GM18868 (cell line): ENCODE measurements at regions not wholly inside any gene's neighbourhood (a gene's known extent, or its start where the extent isn't known, plus 50 kb on each side); places are given as distances from the start of the nearest gene placed in this dataset.

ENCODE experiments used
- ATAC-seq: cut with Tn5 transposase; IDR thresholded peaks from one replicate; pipeline ENCODE4 v1.9.1; 2021; ENCODE audit warnings: mild to moderate bottlenecking, moderate library complexity; ENCODE audit not compliant: unreplicated experiment

DNA sequence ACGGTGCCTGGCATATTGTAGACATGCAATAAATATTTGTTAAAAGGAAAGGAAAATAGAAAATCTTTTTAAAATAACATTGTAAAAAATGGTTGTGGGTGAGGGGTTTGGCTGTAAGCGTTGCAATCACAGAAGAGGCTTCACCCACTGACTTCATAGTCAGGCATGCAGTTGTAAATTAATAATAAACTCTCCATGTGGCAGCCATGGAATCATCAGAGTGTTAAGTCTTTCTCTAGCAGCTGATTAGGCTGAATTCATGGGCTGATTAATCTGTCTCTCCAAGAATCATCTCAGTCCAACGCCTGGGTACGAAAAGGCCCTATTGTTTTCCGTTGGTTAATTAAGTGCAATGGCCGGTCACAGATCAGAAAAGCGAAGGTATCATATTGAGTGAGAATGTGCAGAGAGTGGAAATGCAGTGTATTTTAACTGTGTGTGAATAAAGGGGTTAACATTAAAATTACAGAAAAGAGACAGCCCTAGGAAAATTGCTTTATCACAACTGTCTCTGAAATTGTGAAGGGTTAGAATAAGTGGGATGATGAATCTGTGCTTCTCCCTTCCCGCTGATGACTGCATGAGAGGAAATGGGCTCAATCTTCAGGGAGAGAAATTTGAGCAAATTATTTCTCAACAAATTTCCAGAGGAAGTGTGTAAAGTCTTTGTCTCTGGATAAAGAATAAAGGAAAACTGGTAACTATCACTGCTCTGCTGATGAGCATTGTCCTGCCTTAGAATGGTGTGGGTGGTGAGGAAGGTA, 269.0 kb downstream of the FAM76B start:
- ATAC-seq = no peak

DNA sequence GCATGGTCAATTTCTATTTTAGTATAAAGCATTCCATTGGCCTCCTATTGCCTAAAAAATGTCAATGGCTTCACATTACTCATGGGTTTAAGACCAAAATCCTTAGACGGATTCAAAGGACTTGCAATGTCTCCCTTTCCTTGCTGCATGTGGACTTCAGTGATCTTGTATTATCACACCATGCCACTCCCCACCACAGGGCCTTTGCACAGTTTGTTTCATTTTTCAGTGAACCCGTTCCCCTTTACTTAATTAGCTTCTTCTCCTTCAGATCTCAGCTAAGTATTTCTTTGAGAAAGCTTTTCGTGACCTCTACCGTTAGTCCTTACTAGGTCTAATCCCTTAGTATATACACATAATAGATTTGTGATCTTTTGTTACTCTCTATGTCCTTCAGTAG, 269.7 kb downstream of the FAM76B start:
- ATAC-seq = no peak

DNA sequence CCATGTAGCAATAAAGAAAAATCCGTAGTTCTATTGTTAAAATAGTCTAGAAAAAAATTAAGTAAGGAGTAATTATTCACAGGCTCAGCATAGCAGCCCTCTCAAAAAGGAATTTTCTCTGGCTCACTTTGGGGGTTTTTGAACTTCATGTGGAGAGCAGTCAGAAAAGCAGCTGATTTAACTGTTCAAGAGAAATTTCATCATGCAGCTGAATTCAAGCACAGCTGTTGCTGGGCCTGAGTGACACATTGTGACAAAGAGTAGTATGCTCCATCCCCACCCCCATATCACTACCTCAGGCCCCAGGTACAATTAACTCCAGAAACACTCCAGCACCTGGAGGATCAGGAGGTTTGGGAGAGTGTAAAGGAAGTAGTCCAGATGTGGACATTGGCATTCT, 272.1 kb downstream of the FAM76B start:
- no peak for ATAC-seq

DNA sequence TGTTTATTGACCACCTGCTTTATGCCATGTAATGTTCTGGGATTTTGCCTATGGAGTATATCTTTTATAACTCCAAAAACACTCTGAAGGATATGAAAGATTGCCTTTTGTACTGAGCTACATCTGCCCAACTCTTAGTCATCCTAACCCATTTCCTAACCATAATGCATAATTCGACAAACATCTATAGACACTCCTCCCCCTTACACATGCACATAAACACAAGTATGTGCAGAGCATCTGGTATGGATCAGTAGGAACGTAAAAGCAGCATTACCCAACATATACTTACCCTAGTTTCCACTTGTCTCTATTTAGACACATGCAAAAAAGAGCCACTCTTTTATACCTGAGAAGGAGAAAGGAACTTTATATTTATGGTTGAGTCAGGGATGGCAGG, 272.8 kb downstream of the FAM76B start:
- ATAC-seq = no peak

DNA sequence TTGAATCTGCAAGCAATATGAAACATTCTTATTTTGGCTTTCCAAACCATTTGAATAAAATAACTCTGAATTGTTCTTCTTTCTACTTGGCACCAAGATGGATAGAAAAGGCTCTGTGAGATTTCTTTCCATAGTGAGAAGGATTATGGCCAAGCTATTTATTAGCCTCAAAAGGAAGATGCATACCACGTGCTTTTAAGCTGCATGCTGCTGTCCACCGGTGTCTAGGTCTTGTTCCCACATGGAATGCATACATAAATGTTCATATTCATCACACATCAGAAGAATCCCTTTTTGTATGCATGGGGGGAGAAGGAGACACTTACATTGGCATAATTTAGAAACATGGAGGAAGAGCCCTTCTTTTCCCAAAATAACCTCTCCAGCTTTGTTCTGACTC, 273.4 kb downstream of the FAM76B start:
- ATAC-seq = no peak

DNA sequence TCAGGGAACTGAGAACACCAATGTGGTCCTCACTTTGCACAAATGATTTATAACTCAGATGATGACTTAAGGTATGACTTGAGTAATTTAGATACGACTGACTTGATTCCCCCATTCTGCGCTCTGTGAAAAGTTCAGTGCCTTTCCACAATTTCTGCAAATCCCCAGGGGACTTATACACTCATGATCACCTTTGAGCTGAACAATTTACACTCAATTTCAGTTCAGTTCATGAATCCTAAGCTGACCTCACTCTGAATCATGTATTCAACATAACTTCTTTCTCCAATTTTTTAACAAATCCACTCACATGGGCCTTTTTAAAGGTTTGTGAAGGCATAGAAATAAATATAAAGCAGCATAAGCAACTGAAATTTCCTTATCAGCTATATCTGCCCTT, 274.2 kb downstream of the FAM76B start:
- no peak for ATAC-seq

DNA sequence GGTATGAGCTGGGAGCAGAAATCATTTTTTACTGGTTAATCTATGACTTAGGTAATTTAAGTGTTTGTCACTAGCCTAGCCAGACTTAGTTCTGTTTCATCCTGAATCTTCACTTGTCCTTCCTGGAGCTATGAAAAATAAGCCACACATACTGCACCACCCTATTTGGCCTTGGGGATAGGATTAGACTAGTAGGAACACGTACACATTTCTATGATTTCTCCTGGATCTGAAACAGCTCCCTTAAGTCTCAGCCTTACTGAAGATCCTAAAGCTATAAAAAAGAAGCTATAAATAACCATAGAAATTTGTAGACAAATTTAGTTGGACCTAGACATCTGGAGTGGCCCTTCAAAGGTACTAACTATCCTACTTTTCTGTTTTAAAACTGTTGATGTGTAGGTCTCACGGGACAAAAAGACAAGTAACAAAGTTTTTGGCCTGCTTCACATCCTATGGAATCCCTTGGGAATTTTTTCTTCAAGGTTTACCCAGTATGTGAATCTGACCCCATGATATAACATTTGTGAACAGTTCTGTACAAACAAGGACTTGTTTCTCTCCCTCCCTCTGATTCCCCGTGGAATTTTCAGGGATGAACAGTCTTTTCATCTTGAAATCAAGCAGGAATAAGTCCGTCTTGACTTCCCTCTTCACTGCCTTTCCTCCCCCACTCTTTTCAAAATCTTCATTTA, 275.0 kb downstream of the FAM76B start:
- no peak for ATAC-seq

DNA sequence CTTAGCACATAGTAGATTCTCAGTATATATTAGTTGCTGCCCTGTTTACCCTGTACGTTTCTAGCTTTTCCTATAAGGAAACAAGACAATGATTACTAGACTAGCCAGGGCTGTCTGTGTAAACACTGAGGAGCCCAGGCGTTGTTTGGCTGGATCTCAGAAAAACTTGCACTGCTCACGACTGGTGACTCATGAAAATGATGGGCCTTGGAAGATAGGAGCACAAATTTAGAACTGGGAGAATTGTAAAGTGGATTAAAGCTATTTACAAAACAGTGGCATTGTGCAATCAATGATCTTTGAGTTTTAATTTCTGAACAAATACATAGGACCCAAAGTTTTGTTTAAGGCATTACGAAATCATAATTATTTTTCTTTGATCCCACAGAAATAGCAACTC, 276.9 kb downstream of the FAM76B start:
- no peak for ATAC-seq

DNA sequence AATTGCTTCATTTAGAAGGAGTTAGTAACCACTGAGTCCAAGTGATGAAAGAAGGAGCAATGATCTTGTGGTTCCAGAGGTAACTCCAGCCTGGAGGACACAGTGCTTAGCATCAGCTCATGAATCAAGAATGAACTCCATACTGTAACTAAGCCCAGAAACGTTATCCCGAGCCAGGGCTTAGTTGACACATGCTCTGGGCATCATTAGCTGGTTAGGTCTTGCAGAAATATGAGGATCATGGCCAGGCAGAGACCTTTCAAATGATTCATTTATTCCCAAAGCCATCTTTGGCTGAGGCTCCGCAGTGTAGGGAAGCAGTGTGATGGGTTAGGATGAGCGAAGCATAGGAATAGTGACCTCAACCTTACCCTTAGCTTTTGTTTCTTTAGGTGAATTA, 277.4 kb downstream of the FAM76B start:
- ATAC-seq = no peak

DNA sequence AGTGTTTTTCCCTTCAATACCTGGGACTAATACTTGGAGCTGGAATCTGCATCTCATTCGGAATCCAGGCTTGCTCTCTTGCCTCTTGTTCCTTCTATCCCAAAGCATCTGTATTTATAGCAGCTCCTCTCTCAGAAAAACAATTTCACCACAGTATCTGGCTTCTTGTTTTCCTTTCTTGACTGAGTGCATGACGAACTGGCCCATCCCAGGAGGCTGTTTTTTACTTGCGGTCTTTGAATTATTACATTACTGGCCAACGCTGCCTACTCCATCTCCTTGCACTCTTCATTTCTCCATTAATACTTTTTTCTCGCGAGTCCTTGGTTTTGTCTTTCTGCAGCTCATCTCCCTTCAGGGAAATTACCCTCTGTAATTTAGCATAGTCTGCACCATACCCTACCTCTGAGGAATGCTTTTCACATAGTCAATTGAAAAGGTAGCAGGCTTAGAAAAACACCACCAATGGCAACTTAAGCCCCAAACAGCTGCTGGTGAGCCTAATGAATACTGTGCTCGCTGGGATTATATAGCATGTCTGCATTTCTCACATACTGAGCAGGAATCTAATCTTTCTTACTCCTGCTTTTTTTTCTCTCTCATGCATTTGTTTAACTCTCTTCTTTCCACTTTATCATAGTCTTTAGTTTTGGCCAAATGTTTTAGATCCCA, 277.4 kb upstream of the SESN3 start:
- ATAC-seq = no peak

DNA sequence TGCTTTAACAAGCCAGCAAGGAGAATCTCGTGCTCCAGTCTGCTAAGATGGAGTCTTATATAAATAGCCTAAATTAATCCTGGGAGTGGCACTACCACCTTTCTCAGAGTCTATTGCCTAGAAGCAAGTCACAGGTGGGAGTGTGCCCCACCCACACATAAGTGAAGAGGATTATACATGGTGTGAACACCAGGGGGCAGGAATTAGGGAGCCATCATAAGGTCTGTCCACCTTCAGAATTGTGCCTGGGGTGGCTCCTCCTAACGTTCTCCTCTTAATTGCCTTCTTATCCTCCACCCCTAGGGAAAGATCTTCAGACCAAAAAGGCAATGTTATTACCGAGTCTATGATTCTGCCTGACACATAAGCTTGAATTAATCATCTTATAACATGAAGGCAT, 276.8 kb upstream of the SESN3 start:
- ATAC-seq = no peak

DNA sequence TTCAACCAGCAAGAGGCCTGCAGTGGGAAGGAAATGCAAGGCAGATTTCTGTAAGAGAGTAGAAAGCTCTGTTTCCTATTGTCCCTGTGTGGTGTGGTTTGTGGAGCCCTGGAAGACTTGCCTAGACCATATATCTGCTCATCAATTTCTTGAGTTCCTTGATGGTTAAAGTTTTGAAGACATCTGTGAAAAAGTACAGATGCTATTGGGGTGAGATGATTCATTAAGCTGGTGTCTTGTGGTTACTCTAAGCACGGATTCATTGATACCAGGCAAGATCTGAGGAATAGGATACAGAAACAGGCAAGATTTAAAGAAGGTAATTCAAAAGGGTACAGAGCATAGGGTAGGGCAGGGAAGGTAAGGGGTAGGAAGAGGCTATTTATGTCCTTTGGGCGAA, 275.8 kb upstream of the SESN3 start:
- no peak for ATAC-seq

DNA sequence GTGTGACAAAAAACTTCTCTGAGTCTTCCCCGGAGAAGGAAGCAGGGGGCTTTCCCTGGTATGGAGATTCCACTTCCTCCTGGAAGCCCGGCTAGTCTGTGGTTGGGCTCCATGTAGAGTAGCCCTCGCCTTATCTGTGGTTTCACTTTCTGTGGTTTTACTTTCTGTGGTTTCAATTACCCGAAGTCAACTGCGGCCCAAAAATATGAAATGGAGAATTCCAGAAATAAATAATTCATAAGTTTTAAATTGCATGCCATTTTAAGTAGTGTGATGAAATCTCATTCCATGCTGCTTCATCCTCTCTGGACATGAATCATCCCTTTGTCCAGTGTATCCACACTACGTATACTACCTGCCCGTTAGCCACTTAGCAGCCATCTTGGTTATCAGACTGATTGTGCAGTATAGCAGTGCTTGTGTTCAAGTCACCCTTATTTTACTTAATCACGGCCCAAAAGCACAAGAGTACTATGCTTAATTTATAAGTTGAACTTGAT, 275.0 kb upstream of the SESN3 start:
- ATAC-seq = no peak

DNA sequence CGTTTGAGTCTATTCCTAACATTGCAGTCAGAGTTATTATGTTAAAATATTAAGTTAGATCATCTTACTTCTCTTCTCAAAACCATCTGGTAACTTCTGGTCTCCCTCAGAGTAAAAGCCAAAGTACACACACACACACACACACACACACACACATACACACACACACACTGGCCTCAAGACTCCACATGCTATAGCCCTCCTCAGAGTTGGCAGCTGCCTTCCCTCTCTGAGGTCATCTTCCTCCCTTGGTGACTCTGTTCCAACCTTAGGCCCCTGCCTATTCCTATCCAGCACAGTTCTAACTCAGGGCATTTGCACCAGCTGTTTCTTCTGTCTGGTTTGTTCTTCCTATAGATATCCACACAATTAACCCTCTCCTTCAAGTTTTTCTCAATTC, 272.0 kb upstream of the SESN3 start:
- ATAC-seq = no peak

DNA sequence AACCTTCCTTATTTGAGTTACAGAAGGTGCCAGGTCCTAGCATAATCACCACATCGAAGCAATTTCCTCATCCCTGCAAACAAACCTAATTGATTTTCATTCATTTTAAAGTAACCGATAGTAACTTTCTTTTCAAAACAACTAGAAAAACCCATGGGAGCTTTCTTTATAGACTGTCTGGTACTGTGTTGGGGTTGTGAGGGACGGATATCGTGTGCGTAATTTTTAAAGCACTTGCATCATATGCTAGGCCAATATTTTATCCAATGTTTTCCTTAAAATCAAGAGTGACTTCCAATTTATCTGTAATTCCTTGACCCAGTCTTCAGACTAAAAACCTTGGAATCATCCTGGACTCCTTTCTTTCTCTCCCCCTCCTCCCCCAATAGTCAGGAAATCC, 271.5 kb upstream of the SESN3 start:
- no peak for ATAC-seq

DNA sequence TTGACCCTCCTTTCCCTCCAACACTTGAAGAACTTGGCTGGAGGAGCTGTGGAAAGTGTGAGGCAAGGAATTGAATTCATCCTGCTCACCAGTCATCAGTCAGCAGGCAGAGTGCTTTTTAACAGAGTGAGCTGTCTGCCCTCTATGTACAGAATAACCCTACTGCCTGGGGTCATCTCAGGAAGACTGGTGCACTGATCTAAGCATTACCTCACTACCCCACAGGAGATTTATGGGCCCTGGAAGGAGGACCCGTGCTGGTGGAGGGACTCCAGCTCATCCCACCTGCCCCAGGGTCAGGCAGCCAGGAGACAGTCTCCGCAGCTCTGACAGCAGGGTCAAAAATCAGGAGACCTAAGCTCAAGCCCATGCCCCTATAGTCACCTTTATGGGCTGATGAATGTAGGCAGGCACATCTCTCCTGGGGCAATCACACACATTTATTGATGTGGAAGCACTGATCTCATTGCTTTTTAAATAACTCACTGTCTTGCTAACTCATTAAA, 270.8 kb upstream of the SESN3 start:
- ATAC-seq = no peak

DNA sequence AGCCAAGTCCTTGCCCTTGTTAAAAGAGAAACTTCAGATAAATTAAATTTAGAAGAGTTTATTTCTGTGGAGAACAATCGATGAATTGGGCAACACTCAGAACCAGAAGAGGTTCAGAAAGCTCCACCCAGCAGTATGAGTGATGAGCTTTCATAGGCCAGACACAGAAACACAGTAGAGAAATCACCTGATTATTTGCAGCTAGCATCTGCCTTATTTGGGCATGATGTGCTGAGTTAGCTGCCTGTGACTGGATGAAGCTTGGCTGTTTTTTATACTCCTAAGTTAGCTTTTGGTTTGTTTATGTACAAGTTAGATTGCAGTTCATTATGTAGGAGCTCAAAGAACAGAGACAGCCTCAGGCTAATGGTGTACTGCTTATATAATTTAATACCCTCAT, 269.5 kb upstream of the SESN3 start:
- ATAC-seq = no peak

DNA sequence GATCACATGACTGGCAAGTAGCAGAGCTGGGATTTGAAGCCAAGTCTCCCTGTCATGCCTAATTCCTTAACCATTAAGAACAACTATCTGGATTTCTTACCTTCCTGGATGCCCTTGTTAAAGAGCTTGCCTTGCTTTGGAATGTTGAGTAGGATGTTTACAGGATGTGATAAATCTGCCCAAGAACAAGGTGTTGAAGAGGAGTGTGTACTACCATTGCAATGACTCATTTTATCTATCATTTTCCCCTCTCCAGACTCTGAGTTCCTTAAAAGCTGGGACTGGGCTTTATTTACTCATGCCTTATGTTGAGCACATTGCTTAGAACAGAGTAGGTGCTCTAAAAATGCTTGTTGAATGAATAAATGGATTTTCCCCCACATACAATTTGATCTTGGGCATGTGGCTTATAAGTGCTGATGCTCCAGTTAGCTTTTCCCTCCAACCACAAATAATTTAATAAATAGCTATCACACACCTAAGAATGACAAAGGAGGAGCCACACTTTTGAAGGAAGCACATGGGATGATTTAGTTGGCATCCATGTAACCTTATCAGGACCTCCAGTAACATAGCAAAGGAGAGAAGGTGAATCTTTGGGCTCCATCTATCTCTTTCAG, 268.6 kb upstream of the SESN3 start:
- no peak for ATAC-seq

DNA sequence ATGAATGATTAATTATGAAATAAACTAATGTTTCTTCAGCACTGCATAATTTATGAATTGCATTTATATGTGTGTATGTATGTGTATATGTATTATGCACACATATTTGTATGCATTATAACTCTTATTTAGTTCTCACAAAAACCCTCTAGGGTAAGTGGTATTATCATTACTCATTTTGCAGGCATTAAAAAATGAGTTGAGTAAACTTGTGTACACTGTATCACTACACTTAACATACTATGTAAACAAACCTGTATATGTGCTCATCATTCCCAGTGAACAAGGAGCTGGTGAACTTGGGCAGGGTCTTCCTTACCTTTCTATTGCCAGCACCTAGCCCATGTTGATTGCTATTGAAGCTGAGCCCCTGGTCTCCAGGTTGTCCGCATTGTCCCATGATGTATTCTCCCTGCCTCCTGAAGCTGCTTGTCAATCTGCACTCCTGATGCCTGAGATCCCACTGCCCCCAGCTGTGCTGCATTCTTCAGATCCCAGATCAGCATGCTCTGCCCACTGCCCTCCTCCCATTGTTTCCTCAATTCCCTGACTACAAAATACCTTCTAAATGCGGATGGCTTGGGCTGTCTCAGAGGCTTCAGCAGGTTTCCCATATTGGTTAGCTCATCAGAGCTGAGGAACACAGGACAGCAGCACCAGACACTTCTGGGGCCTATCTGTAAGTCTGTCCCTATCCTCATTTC, 267.9 kb upstream of the SESN3 start:
- no peak for ATAC-seq

DNA sequence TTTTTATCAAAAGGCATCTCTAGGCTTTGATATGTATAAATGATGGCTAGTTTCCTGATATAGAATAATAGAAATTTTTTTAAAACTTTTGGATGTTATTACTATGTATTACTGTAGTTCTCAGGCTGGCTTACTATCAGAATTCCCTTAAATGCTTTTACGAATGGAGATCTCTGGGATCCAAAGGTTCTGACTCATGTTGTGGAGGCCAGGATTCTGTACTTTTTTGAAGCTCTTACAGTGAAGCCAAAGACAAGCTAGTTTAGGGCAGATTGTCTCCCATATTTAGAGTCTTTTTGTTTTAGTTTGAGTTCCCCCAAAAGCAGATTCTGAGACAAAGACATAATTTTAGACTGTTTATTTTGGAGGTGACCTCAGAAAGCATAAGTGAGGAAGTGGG, 265.9 kb upstream of the SESN3 start:
- ATAC-seq = no peak

DNA sequence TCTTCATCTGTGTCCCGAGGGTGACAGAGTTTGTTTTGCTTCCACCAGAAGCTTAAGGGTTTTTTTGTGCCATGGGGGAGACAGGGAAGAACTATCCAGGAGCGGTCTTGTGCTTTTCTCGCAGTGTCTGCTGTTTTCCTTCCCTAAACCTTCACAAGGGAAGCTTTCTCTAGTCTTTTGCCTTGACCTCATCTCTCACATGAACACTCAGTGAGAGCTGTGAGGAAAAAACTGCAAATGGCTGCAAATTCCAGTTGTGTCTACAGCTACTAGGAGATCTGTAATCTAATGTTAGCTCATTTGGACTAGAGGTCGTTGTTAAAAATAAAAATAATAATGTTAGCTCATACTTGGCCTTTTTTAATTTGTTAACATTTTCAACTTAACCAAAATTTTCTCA, 264.7 kb upstream of the SESN3 start:
- ATAC-seq = no peak
